KOPT-K1 (cell line): ENCODE measurements at regions not wholly inside any gene's neighbourhood (a gene's known extent, or its start where the extent isn't known, plus 50 kb on each side); places are given as distances from the start of the nearest gene placed in this dataset.

Experiments
- H3K27ac ChIP-seq: fragments of 200-600 bp; sonication (generic); 2 replicates; pipeline ENCODE4 v1.5.1; 2016; ENCODE audit warnings: antibody characterized with exemption, mild to moderate bottlenecking, low read depth, low read length; ENCODE audit not compliant: poor library complexity, severe bottlenecking
- H3K36me3 ChIP-seq: fragments of 200-600 bp; sonication (generic); 2 replicates; pipeline ENCODE4 v1.5.1; 2017; ENCODE audit warnings: antibody characterized with exemption, mild to moderate bottlenecking, low read length, moderate library complexity; ENCODE audit not compliant: insufficient read depth
- H3K9me3 ChIP-seq: fragments of 200-600 bp; sonication (generic); 2 replicates; pipeline ENCODE4 v1.5.1; 2017; ENCODE audit warnings: antibody characterized with exemption, low read length, mild to moderate bottlenecking; ENCODE audit not compliant: insufficient read depth, poor library complexity, severe bottlenecking

GRCh38 chr1:4110888-4111287 is 210.8 kb upstream of the C1orf174 start:
- Histone ChIP-seq H3K9me3 (no peaks in the 10 kb centered on the region), H3K27ac (no peak overlapping the region), H3K36me3 (no peaks in the 10 kb centered on the region)

- no peak overlapping the region for H3K27ac ChIP-seq
- H3K36me3 ChIP-seq, result no peaks in the 10 kb centered on the region
- H3K9me3 ChIP-seq, result no peaks in the 10 kb centered on the region
These were observed 213.8 kb upstream of the C1orf174 start for GRCh38 chr1:4113897-4114296.

- Histone ChIP-seq H3K27ac (no peak overlapping the region), H3K9me3 (no peaks in the 10 kb centered on the region), H3K36me3 (no peaks in the 10 kb centered on the region)
These were observed 215.3 kb upstream of the C1orf174 start for GRCh38 chr1:4115191-4115900.

- Histone ChIP-seq H3K9me3 (no peaks in the 10 kb centered on the region), H3K36me3 (no peaks in the 10 kb centered on the region), H3K27ac (no peak overlapping the region)
These were observed 217.1 kb upstream of the C1orf174 start for GRCh38 chr1:4117196-4117595.

GRCh38 chr1:4118746-4119515 is 218.9 kb upstream of the C1orf174 start:
- Histone ChIP-seq H3K27ac (no peak overlapping the region), H3K36me3 (no peaks in the 10 kb centered on the region), H3K9me3 (no peaks in the 10 kb centered on the region)

- Histone ChIP-seq H3K9me3 (no peaks in the 10 kb centered on the region), H3K36me3 (no peaks in the 10 kb centered on the region), H3K27ac (no peak overlapping the region)
These were observed 219.6 kb upstream of the C1orf174 start for GRCh38 chr1:4119516-4120220.

- Histone ChIP-seq H3K36me3 (no peaks in the 10 kb centered on the region), H3K9me3 (no peaks in the 10 kb centered on the region), H3K27ac (no peak overlapping the region)
These were observed 220.7 kb upstream of the C1orf174 start for GRCh38 chr1:4120557-4121292.

- no peaks in the 10 kb centered on the region for H3K36me3 ChIP-seq
- H3K27ac ChIP-seq, result no peak overlapping the region
- H3K9me3 ChIP-seq, result no peaks in the 10 kb centered on the region
These were observed 221.2 kb upstream of the C1orf174 start for GRCh38 chr1:4121293-4121684.

GRCh38 chr1:4121834-4122512 is 221.9 kb upstream of the C1orf174 start:
- no peak overlapping the region for H3K27ac ChIP-seq
- no peaks in the 10 kb centered on the region for H3K9me3 ChIP-seq

GRCh38 chr1:4122513-4123160 is 222.6 kb upstream of the C1orf174 start:
- H3K36me3 ChIP-seq, result no peaks in the 10 kb centered on the region
- no peak overlapping the region for H3K27ac ChIP-seq
- H3K9me3 ChIP-seq, result no peaks in the 10 kb centered on the region

More at GRCh38 chr1:4121834-4122512, 221.9 kb upstream of the C1orf174 start:
- no peaks in the 10 kb centered on the region for H3K36me3 ChIP-seq

- H3K36me3 ChIP-seq, result no peaks in the 10 kb centered on the region
- H3K27ac ChIP-seq, result no peak overlapping the region
- H3K9me3 ChIP-seq, result no peaks in the 10 kb centered on the region
These were observed 224.6 kb upstream of the C1orf174 start for GRCh38 chr1:4124631-4125145.

- H3K9me3 ChIP-seq, result no peaks in the 10 kb centered on the region
- H3K27ac ChIP-seq, result no peak overlapping the region
- H3K36me3 ChIP-seq, result no peaks in the 10 kb centered on the region
These were observed 226.2 kb upstream of the C1orf174 start for GRCh38 chr1:4126251-4126650.

- H3K27ac ChIP-seq, result no peak overlapping the region
- no peaks in the 10 kb centered on the region for H3K36me3 ChIP-seq
- H3K9me3 ChIP-seq, result no peaks in the 10 kb centered on the region
These were observed 226.9 kb upstream of the C1orf174 start for GRCh38 chr1:4126731-4127591.
